HG02642 (cell line): ENCODE measurements at regions not wholly inside any gene's neighbourhood (a gene's known extent, or its start where the extent isn't known, plus 50 kb on each side); places are given as distances from the start of the nearest gene placed in this dataset.

Experiments
- ATAC-seq: cut with Tn5 transposase; IDR thresholded peaks from one replicate; pipeline ENCODE4 v1.9.1; 2021; ENCODE audit warnings: mild to moderate bottlenecking; ENCODE audit not compliant: unreplicated experiment, poor library complexity

GRCh38 chr4:100130964-100131363 lies 59.3 kb downstream of the DDIT4L start:
- no peak for ATAC-seq

DNA sequence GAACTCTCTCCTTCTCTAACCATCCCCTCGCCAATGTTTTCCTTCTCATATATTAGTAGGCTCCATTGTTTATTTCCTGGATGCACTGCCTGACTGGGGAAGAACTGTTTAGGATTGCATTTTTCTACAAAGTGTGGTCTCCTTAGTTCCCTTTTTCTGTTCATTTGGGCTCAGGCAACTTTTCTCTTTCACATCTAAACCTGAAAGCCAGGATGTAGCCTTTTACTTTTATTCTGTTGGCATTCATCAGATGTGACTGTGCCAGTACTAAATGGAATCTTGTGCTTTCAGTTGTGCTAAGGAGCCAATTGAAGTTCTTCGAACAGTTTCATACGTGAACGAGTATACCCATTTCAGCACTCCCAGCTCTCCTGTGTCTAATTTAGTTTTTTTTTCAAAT lies 59.8 kb downstream of the DDIT4L start:
- ATAC-seq, result no peak

GRCh38 chr4:100129774-100130173 lies 60.5 kb downstream of the DDIT4L start:
- ATAC-seq, result no peak

GRCh38 chr4:100128338-100128737 lies 61.9 kb downstream of the DDIT4L start:
- ATAC-seq, result no peak

DNA sequence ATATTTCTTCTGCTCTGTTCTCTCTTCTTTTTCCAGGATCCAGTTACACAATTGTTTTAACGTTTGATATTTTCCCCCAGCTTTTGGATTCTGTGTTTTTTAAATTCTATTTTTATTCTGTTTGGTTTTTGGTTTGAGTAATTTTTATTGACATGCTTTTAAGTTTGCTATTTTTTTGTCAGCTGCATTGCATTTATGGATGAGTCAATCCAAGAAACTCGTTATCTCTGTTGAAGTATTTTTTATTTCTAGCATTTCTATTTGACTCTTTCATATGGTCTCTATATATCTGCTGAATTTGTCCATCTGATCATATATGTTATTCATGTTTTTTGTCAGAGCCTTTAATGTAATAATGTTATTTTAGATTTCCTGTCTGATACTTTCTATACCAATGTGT lies 65.6 kb downstream of the DDIT4L start:
- ATAC-seq, result no peak

- ATAC-seq, result no peak
These were observed 72.1 kb downstream of the DDIT4L start for GRCh38 chr4:100118181-100118580.

DNA sequence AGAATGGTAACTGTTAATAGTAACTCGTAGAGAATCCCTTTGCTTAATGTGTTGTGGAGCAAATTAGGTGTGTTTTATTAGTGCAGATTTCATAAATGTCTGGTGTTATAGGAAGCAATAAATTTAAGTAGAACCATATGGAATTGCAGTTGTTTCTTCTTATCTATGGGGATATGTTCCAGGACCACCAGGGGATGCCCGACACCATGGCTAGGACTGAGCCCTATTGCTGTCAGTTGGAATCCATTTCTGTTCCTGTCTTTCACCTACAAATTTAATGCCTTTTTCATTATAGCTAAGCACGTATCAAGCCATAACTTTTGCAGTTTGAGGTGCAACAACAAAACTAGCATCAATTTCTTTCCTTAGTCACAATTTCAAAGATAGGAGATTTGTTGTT lies 72.5 kb downstream of the DDIT4L start:
- ATAC-seq, result no peak

GRCh38 chr4:100114909-100115308 lies 75.4 kb downstream of the DDIT4L start:
- no peak for ATAC-seq

DNA sequence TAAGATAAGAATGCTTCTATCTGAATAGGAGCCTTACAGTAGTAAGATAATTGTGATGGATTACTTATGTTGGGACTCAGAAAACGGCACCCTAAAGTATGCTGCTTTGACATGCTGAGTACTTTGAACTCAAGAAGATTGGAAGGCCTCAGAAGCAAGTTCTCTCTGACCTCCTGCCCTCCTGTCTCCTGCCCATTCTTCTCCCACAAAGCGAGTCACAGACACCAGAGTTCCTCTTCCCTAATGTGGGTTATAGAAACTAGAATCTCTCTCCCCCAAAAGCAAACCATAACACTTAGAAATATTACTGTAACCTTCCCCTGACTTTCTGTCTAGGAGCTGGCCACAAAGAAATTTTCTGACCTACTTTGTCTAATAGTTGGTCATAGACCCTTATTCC lies 76.5 kb downstream of the DDIT4L start:
- ATAC-seq, result no peak

- ATAC-seq, result no peak
These were observed 77.2 kb downstream of the DDIT4L start for GRCh38 chr4:100113096-100113495.

GRCh38 chr4:100109921-100110320 lies 80.3 kb downstream of the DDIT4L start:
- no peak for ATAC-seq

- ATAC-seq, result no peak
These were observed 81.4 kb downstream of the DDIT4L start for GRCh38 chr4:100108869-100109268.

- ATAC-seq, result peak; percentile 97
These were observed 83.3 kb downstream of the DDIT4L start for GRCh38 chr4:100106982-100107381.

DNA sequence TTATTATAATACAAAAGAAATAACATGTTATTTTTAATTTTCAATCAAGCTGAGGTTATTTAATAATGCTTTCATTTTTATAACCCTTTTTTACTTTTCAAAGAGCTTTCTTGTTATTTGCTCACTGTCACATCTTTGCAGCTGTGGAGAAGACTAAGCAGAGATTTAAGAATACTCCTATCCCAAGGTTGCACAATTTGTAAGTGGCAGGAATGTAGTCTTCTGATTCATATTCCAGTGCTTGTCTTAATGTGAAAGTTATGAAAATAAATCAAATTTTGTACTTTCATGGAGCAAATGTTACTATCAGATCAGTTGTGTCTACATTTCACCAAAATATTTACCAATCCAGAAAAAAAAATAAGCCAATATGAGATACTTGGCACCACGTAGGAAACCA lies 86.6 kb downstream of the DDIT4L start:
- no peak for ATAC-seq

DNA sequence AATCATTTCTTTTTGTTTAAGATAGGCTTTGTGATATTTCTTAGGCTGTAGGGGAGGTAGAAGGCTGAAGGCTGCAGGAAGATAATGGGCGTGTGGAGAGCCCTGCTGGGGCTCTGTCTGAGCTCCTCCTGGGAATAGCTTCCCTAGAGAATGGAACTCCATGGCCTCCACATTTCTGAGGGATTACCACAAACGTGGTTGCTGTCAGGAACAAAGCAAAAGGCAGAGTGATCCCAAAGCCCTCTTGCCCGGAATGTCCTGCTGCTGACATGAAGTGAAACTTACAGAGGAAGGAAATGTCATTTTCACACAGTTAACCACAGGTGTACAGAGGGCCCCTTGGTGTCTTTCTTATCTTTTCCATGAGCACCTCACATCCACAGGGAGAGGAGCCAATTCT lies 89.3 kb downstream of the DDIT4L start:
- ATAC-seq, result peak; percentile 53

DNA sequence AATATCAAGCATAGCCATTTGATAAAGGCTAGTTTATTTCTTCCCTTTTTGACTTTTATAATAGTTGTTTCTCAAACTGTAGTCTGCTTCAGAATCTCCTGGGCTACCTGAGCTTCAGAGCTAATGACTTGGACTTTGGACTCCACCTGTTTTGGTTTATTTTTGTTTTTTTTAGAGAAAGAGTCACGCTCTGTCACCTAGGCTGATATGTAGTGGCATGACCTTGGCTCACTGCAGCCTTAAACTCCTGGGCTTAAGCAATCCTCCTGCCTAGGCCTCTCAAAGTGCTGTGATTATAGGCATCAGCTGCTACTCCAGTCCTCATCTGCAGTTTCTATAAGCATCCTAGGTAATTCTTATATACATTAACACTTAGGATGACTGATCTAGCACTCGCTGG lies 90.5 kb downstream of the DDIT4L start:
- no peak for ATAC-seq

DNA sequence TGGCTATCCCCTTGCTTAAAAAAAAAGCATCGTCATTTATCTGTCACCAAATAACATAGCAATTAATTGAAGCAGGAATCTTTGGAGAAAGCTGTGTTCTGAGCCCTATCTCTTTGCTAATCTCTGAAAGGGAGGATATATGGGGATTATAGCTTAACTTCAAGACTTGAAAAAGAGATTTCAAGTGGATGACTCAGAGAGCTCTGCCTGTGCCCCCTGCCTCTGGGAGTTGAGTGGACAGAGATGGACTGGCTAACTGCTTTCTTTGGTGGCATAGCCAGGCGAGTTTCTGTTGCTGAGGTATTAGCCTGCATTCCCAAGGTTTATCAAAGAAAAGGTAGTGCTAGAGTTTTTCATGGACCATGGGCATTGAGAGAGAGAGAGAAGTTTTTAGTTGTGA lies 91.6 kb downstream of the DDIT4L start:
- ATAC-seq, result no peak

DNA sequence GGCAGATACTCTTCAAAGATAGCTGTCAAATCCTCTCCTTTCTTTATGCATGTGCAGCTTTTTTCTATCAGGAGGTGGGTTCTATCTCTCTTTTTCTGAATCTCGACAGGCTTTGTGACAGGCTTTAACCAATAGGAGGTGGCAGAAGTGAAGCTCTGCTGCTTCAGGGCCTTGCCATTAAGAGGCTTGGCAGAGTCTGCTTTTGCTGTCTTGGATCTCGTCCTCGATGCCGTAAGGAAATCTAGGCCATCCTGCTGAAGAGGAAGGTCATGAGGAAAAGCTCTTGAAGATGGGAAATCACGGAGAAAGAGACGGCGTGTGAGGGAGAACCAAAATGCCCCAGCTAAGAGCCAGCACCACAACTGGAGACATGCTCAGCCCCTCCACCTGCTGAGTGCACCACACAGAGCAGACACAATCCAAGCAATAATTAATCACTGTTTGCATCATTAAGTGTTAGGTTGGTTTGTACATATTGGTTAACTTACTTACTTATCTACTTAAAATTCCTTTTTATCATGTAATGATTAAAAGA lies 92.2 kb downstream of the DDIT4L start:
- no peak for ATAC-seq

DNA sequence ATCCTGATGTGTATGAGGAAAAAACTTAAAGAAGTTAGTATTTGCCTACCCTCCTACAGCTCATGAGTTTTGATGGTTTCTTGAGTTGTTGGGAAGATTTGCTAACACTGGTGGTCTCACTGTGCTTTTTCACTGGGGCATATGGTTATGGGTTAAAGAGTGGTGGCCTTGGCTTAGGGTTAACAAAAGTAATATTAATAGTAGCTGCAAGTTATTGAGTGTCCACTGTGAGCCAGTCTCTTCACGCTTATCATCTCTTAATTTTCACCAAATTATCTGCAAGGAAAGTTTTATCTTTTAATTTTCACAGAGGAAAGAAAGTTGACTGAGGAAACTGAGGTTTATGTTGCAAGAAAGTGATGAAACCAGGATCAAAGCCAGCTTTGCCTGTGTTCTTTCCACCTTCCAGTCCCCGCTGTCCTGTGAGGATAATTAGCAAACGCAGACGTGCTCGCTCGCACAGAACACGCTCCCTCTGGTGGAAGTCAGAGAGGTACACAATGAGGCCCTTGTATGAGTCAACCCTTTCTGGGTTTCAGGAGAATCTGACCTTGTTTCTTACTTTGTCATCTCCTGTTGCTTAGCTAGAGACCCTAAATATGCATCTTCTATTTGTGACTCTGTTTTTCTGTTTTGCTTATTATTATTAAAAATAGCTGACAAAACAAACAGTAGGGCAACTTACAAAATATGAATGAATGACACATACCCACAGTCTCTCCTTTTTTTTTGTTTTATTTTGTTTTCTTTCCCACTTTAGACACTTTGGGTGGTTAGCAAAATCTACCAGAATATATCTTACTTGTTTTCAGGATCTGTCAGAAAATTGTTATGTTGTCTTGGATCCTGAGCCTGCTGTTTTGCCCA lies 94.3 kb downstream of the DDIT4L start:
- ATAC-seq, result peak; percentile 88

- ATAC-seq, result peak; percentile 86
These were observed 97.0 kb downstream of the DDIT4L start for GRCh38 chr4:100093091-100093866.

DNA sequence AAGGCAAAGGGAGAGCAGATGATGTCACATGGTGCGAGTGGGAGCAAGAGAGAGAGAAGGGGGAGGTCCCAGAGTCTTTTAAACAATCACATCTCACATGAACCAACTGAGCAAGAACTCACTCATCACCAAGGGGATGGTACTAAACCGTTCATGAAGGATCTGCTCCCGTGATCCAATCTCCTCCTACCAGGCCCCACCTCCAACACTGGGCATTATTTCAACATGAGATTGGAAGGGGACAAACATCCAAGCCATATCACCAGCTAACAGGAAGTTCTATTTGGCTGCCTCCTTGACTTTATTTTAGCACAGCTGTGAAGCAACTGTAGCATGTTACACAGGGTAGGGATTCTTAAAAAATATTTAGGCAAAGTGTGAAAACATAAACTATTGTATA lies 102.5 kb downstream of the DDIT4L start:
- ATAC-seq, result no peak
